GM10248 (cell line): ENCODE measurements at regions not wholly inside any gene's neighbourhood (a gene's known extent, or its start where the extent isn't known, plus 50 kb on each side); places are given as distances from the start of the nearest gene placed in this dataset.

Source experiments
- CTCF ChIA-PET: fragments of 300-600 bp; sonication (Branson Sonifier 250); formaldehyde crosslinking; extraction: SDS; loops from one replicate; lab custom pipeline; 2021; ENCODE audit warnings: antibody characterized with exemption; lab: Yijun Ruan, JAX
- POLR2A ChIA-PET: fragments of 350-650 bp; sonication (Branson Sonifier 250); formaldehyde crosslinking; extraction: SDS; loops from one replicate; lab custom pipeline; 2020; ENCODE audit warnings: antibody characterized with exemption; lab: Yijun Ruan, JAX
- DNase-seq: peaks from one replicate; pipeline ENCODE4 v3.0.0; 2012; ENCODE audit errors: extremely low spot score
- TF ChIP-seq, protein P1 (sequence below): IDR thresholded peaks from 2 replicates; pipeline ENCODE4 v1.5.1; 2012; ENCODE audit warnings: mild to moderate bottlenecking, low read depth; ENCODE audit errors: extremely low read depth, missing control alignments, control extremely low read depth

GRCh38 chr6:100262086-100262485, 202.6 kb downstream of the SIM1 start:
- CTCF ChIA-PET = no interaction called here
- TF ChIP-seq, protein P1, sequence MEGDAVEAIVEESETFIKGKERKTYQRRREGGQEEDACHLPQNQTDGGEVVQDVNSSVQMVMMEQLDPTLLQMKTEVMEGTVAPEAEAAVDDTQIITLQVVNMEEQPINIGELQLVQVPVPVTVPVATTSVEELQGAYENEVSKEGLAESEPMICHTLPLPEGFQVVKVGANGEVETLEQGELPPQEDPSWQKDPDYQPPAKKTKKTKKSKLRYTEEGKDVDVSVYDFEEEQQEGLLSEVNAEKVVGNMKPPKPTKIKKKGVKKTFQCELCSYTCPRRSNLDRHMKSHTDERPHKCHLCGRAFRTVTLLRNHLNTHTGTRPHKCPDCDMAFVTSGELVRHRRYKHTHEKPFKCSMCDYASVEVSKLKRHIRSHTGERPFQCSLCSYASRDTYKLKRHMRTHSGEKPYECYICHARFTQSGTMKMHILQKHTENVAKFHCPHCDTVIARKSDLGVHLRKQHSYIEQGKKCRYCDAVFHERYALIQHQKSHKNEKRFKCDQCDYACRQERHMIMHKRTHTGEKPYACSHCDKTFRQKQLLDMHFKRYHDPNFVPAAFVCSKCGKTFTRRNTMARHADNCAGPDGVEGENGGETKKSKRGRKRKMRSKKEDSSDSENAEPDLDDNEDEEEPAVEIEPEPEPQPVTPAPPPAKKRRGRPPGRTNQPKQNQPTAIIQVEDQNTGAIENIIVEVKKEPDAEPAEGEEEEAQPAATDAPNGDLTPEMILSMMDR = no peak
- no peak for DNase-seq
- POLR2A ChIA-PET = no interaction called here

GRCh38 chr6:100261486-100261885, 203.2 kb downstream of the SIM1 start:
- POLR2A ChIA-PET = no interaction called here
- CTCF ChIA-PET = no interaction called here
- no peak for DNase-seq
- TF ChIP-seq, protein P1 = no peak

- ChIA-PET POLR2A (no interaction called here), CTCF (interaction anchor here (1.0 to 1.3 kb wide), 3 partner anchors 11 to 16 kb away, joined by 3 to 4 read pairs (median 3); no protein-coding TSS in a partner anchor)
- TF ChIP-seq, protein P1 = no peak
- no peak for DNase-seq
Measured at GRCh38 chr6:100260584-100260983, 204.1 kb downstream of the SIM1 start.

DNA sequence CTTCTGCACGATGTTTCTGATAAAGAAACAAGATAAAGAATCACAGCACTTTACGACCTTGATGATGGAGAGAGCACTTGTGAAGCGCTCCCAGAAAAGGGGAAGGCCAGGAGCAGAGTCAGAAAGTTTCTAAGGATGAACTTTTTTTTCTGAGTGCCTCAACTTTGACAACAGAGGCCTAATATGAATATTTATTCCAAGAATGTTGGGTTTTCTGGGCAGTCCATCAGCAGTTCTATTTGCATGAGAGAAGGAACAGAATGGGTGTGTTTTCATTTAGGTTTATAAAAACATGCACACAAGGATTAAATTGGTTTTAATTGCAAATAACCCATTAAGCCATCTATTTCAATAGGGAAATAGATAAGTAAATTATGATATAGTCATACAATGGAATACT, 204.9 kb downstream of the SIM1 start:
- CTCF ChIA-PET = interaction anchor here (1.1 to 1.3 kb wide), 2 partner anchors 10 to 12 kb away, joined by 3 read pairs; no protein-coding TSS in a partner anchor

GRCh38 chr6:100258752-100259151, 206.0 kb downstream of the SIM1 start:
- ChIA-PET POLR2A (no interaction called here), CTCF (interaction anchor here (1.4 kb wide), 1 partner anchor 10 kb away, joined by 4 read pairs; no protein-coding TSS in a partner anchor)
- no peak for DNase-seq
- TF ChIP-seq, protein P1 = no peak

More for the DNA sequence above, 204.9 kb downstream of the SIM1 start:
- POLR2A ChIA-PET = no interaction called here
- TF ChIP-seq, protein P1 = no peak
- DNase-seq = no peak

- peak; percentile 10 for DNase-seq
- CTCF ChIA-PET = interaction anchor here (0.8 to 1.7 kb wide), 6 partner anchors 9 to 132 kb away, joined by 3 to 4 read pairs (median 3); no protein-coding TSS in a partner anchor
- TF ChIP-seq, protein P1 = no peak
- POLR2A ChIA-PET = no interaction called here
Measured at GRCh38 chr6:100257793-100258395, 206.8 kb downstream of the SIM1 start.
